Transverse colon (tissue), 4 donors: ENCODE measurements at regions not wholly inside any gene's neighbourhood (a gene's known extent, or its start where the extent isn't known, plus 50 kb on each side); places are given as distances from the start of the nearest gene placed in this dataset.

ENCODE experiments used
- DNase-seq: peaks from one replicate; pipeline ENCODE4 v3.0.0-alpha.2; 2019
- H3K27ac ChIP-seq, 4 donors: fragments of 200-600 bp; sonication (generic); 2 replicates each; pipeline ENCODE4 v1.5.1; 2016 to 2018; ENCODE audit warnings: inconsistent platforms in 4 of 4
- H3K27me3 ChIP-seq: fragments of 200-600 bp; sonication (generic); 2 replicates; pipeline ENCODE4 v1.5.1; 2017; ENCODE audit warnings: inconsistent platforms
- H3K36me3 ChIP-seq, 4 donors: fragments of 200-600 bp; sonication (generic); 2 replicates each; pipeline ENCODE4 v1.5.1; 2017 to 2019; ENCODE audit warnings: inconsistent platforms in 4 of 4
- H3K4me1 ChIP-seq, 4 donors: fragments of 200-600 bp; sonication (generic); 2 replicates each; pipeline ENCODE4 v1.5.1; 2017 to 2020; ENCODE audit warnings: inconsistent platforms in 4 of 4
- H3K4me3 ChIP-seq, 4 donors: fragments of 200-600 bp; sonication (generic); 1 replicate in 1 of 4; 2 replicates in 3 of 4; pipeline versions ENCODE4 v1.5.1 to v1.6.1; 2017 to 2019; ENCODE audit warnings: inconsistent platforms in 4 of 4
- H3K9me3 ChIP-seq, 2 donors: fragments of 200-600 bp; sonication (generic); 2 replicates each; pipeline ENCODE4 v1.5.1; 2017 to 2019; ENCODE audit warnings: inconsistent platforms in 2 of 2
- EP300 ChIP-seq: sonication (generic); formaldehyde crosslinking; IDR thresholded peaks from one replicate; pipeline ENCODE4 v1.6.1; 2017; ENCODE audit warnings: antibody characterized with exemption, low read depth
- POLR2A ChIP-seq: fragments of 450-650 bp; IDR thresholded peaks from one replicate; pipeline ENCODE4 v1.6.1; 2016; ENCODE audit warnings: antibody characterized with exemption, mild to moderate bottlenecking, moderate library complexity
- POLR2AphosphoS5 ChIP-seq, 3 donors: sonication (generic); formaldehyde crosslinking; IDR thresholded peaks; one replicate each; pipeline ENCODE4 v1.6.1; 2016; ENCODE audit warnings: antibody characterized with exemption in 3 of 3
- WGBS, 2 donors: methylation state at CpG; one replicate each; pipeline ENCODE4 v1.1.5; 2018; ENCODE audit warnings: low coverage in 1 of 2; 5-methylcytosine and 5-hydroxymethylcytosine counted together
- in situ Hi-C, 4 donors: fragments of 200-750 bp; cut with MboI; loops; one replicate each; pipeline versions ENCODE4 v1.15.0 to v1.15.1; 2017; ENCODE audit warnings: low sequenced_read_pairs in 3 of 4, low pct_ligation_motif_present in 1 of 4, low pct_unique_long_range_greater_than_20kb in 1 of 4
- intact Hi-C: fragments of 100-400 bp; cut with DNase I; formaldehyde crosslinking; loops from one replicate; pipeline ENCODE4 v1.15.1; 2023; ENCODE audit warnings: low total_unique reads
- TF ChIP-seq, protein P1 (sequence below), 5 experiments: fragments of 200-600 bp in 3 of 5; fragments of 450-650 bp in 2 of 5; sonication (generic) in 3 of 5; IDR thresholded peaks; 1 replicate in 2 of 5; 2 replicates in 3 of 5; pipeline ENCODE4 v1.5.1; 2016 to 2017; ENCODE audit warnings: antibody characterized with exemption in 5 of 5, inconsistent platforms in 3 of 5, mild to moderate bottlenecking in 2 of 5, moderate library complexity in 1 of 5

DNA sequence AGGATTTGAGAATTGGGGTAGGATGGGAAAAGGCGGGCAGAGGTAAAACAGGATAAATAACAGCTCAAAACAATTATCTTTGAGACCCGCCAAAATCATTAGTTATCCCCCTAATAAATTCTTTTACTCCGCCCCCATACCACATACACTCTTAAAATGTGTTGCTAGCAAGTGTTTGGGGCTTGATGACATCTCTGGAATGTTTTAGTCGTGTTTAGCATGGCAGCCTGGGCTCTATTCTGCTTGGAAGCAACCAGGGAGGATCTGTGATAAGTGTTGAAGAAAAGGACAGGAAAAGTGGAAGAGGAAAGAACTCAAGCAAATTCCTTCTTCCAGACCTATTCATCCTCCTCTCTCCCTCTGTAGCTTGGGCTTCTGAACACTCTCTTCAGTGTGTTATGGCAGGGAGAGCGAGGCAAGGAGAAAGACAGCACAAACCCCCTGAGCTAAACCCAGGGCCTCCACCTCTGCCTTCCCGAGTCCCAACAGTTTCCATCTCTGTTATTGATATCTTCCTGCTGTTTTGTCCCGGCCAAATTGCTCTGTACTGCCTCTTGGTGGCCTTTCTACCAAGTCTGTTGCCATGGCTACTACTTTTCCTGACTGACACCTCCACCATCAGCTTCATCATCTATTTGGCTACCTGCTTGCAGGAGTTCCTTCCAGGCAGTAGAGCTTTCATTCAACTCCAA, 135.8 kb downstream of the RPL22L1 start:
- Histone ChIP-seq H3K27me3 (no peaks in the 10 kb centered on the region), H3K27ac (no peak overlapping the region), H3K4me3 (no peak overlapping the region), H3K4me1 (no peaks in the 10 kb centered on the region), H3K9me3 (no peaks in the 10 kb centered on the region), H3K36me3 (no peaks in the 10 kb centered on the region)
- no peak for DNase-seq
- no peak for TF ChIP-seq EP300
- no peak for TF ChIP-seq POLR2A
- TF ChIP-seq POLR2AphosphoS5 (IDR thresholded peaks at IDR 0.05), result no peak
- TF ChIP-seq, protein P1, sequence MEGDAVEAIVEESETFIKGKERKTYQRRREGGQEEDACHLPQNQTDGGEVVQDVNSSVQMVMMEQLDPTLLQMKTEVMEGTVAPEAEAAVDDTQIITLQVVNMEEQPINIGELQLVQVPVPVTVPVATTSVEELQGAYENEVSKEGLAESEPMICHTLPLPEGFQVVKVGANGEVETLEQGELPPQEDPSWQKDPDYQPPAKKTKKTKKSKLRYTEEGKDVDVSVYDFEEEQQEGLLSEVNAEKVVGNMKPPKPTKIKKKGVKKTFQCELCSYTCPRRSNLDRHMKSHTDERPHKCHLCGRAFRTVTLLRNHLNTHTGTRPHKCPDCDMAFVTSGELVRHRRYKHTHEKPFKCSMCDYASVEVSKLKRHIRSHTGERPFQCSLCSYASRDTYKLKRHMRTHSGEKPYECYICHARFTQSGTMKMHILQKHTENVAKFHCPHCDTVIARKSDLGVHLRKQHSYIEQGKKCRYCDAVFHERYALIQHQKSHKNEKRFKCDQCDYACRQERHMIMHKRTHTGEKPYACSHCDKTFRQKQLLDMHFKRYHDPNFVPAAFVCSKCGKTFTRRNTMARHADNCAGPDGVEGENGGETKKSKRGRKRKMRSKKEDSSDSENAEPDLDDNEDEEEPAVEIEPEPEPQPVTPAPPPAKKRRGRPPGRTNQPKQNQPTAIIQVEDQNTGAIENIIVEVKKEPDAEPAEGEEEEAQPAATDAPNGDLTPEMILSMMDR (IDR thresholded peaks at IDR 0.05), result no peak
- in situ Hi-C loops (no loop called here), intact Hi-C loops (no loop called here)
- WGBS, 2 donors, result 61 to 65% methylated on average over 7 of the region's 7 CpGs

DNA sequence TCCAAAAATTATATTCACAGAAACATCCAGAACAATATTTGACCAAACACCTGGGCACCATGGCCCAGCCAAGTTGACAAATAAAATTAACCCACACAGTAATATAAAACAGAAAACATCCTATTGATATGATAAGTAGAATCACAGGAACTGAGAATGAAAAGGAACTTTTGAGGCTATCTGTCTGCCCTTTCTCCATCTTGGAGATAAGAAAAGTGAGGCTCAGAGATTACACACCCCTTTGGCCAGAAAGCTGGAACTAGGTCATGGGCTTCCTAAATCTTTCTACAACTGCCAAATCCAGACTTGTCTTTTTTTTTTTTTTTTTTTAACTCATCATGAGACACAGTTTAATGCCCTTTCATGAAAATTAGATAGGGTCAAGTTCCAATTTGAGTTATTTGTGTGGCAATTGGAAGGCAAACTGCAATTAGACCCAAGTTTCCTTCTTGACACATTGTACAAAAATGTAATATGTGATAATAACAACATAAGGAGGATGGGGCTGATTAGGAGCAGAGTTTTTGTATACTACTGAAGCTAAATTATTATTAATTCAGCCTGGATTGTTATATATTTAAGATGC, 137.2 kb downstream of the RPL22L1 start:
- no peak for DNase-seq
- in situ Hi-C loops, result no loop called here
- TF ChIP-seq EP300 (no peak), POLR2AphosphoS5 (IDR thresholded peaks at IDR 0.05) (no peak), POLR2A (no peak)
- TF ChIP-seq, protein P1 (IDR thresholded peaks at IDR 0.05), result no peak
- Histone ChIP-seq H3K4me3 (no peak overlapping the region), H3K27ac (no peak overlapping the region), H3K36me3 (no peaks in the 10 kb centered on the region), H3K9me3 (no peaks in the 10 kb centered on the region), H3K27me3 (peaks cover 4% of the 10 kb centered on the region), H3K4me1 (no peaks in the 10 kb centered on the region)
- intact Hi-C loops, result no loop called here

GRCh38 chr3:170731281-170731680, 138.7 kb downstream of the RPL22L1 start:
- H3K9me3 ChIP-seq, result no peaks in the 10 kb centered on the region
- no peak for DNase-seq
- in situ Hi-C loops, result no loop called here
- no peak overlapping the region for H3K27ac ChIP-seq
- TF ChIP-seq POLR2A, result no peak
- TF ChIP-seq, protein P1 (IDR thresholded peaks at IDR 0.05), result no peak
- TF ChIP-seq EP300, result no peak
- no peak for TF ChIP-seq POLR2AphosphoS5 (IDR thresholded peaks at IDR 0.05)
- no peak overlapping the region for H3K4me3 ChIP-seq
- intact Hi-C loops, result no loop called here
- H3K4me1 ChIP-seq, result no peaks in the 10 kb centered on the region
- H3K36me3 ChIP-seq, result no peaks in the 10 kb centered on the region
- H3K27me3 ChIP-seq, result peaks cover 4% of the 10 kb centered on the region

DNA sequence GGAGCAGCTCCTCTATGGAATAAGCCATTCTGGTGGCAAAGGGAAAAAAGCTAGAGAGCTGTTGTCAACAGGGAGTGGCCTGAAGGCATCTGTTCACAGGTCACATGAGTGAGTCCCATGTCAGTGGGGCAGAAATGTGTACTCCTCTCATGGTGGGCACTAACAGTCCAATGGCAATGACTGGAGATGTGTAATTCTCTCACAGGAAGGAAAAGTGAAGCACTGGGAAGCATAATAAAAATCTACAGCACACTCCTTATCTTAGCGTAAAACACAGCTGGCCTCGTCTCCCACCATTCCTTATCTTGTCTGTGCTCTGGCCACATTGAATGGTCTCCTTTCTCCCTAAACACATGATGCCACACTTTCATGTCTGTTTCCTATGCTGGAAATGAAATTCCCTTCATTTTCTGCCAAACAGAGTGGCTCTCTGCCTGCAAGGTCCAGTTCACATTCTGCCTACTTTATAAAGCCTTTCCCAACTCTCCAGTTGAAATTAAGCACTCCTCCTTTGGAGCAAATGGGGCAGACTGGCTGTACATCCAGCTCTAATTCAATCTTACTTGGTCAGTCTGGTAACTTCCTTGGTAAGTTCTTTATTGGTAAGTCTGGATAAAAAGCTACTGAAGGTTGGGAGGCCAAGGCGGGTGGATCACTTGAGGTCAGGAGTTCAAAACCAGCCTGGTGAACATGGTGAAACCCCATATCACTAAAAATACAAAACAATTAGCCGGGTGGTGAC, 139.8 kb downstream of the RPL22L1 start:
- Histone ChIP-seq H3K27ac (no peak overlapping the region), H3K4me1 (no peaks in the 10 kb centered on the region), H3K9me3 (no peaks in the 10 kb centered on the region), H3K4me3 (no peak overlapping the region), H3K36me3 (no peaks in the 10 kb centered on the region), H3K27me3 (peaks cover 4% of the 10 kb centered on the region)
- intact Hi-C loops (no loop called here), in situ Hi-C loops (no loop called here)
- TF ChIP-seq POLR2A (no peak), EP300 (no peak), POLR2AphosphoS5 (IDR thresholded peaks at IDR 0.05) (no peak)
- TF ChIP-seq, protein P1 (IDR thresholded peaks at IDR 0.05), result no peak
- DNase-seq, result no peak
- WGBS, 2 donors, result 79 to 91% methylated on average over 3 to 4 of the region's 4 CpGs
